ENCODE measurements at regions not wholly inside any gene's neighbourhood (a gene's known extent, or its start where the extent isn't known, plus 50 kb on each side); places are given as distances from the start of the nearest gene placed in this dataset.

- DNase-seq (ENCODE audit: low spot score in 2 of 2, unreplicated experiment in 2 of 2) = no peak
- no peak overlapping the region for H3K27ac Mint-ChIP-seq
- peaks cover 21% of the 10 kb centered on the region for H3K9me3 Mint-ChIP-seq
- no peaks in the 10 kb centered on the region for H3K27me3 Mint-ChIP-seq (ENCODE audit: low read depth)
- H3K4me3 Mint-ChIP-seq = no peak overlapping the region
- peaks cover 16% of the 10 kb centered on the region for H3K4me1 Mint-ChIP-seq
- peaks cover 1% of the 10 kb centered on the region for H3K36me3 Mint-ChIP-seq
- TF ChIP-seq CTCF (IDR thresholded peaks at IDR 0.05; ENCODE audit: unreplicated experiment) = no peak
Observed at GRCh38 chr6:148137652-148138051, 205.0 kb upstream of the SASH1 start.

- Mint-ChIP-seq H3K27me3 (ENCODE audit: low read depth) (no peaks in the 10 kb centered on the region), H3K9me3 (peaks cover 21% of the 10 kb centered on the region), H3K4me1 (peaks cover 16% of the 10 kb centered on the region), H3K27ac (no peak overlapping the region), H3K36me3 (peaks cover 1% of the 10 kb centered on the region), H3K4me3 (no peak overlapping the region)
- no peak for DNase-seq (ENCODE audit: low spot score in 2 of 2, unreplicated experiment in 2 of 2)
- no peak for TF ChIP-seq CTCF (IDR thresholded peaks at IDR 0.05; ENCODE audit: unreplicated experiment)
Observed at GRCh38 chr6:148138573-148138972, 204.1 kb upstream of the SASH1 start.

- DNase-seq (ENCODE audit: low spot score in 2 of 2, unreplicated experiment in 2 of 2) = no peak
- no peak overlapping the region for H3K27ac Mint-ChIP-seq
- H3K36me3 Mint-ChIP-seq = peaks cover 1% of the 10 kb centered on the region
- H3K9me3 Mint-ChIP-seq = peaks cover 21% of the 10 kb centered on the region
- no peak for TF ChIP-seq CTCF (IDR thresholded peaks at IDR 0.05; ENCODE audit: unreplicated experiment)
- H3K27me3 Mint-ChIP-seq (ENCODE audit: low read depth) = no peaks in the 10 kb centered on the region
- H3K4me3 Mint-ChIP-seq = no peak overlapping the region
- no peaks in the 10 kb centered on the region for H3K4me1 Mint-ChIP-seq
Observed at GRCh38 chr6:148140772-148141557, 201.7 kb upstream of the SASH1 start.

DNA sequence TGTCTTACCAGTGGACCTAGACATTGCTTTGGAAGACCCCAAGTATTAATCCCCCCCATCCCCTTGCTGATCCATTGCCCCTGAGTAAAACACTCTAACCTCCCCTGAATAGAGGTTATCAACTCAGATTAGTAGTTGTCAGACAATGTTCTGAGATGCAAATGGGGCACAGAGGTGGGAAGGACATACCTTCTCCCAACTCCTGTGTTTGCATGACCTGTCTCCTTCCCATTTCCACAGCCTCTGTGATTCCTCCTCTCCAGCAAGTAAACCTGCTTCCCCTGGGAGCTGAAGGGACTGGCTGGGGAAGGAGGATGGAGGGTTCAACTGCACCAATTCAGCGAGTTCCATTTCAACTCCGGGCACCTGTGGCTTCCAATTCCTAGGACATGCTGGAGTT, 199.8 kb upstream of the SASH1 start:
- Mint-ChIP-seq H3K27ac (no peak overlapping the region), H3K9me3 (peaks cover 12% of the 10 kb centered on the region), H3K4me3 (no peak overlapping the region), H3K27me3 (ENCODE audit: low read depth) (no peaks in the 10 kb centered on the region), H3K4me1 (peaks cover 6% of the 10 kb centered on the region), H3K36me3 (no peaks in the 10 kb centered on the region)
- no peak for DNase-seq (ENCODE audit: low spot score in 2 of 2, unreplicated experiment in 2 of 2)
- TF ChIP-seq CTCF (IDR thresholded peaks at IDR 0.05; ENCODE audit: unreplicated experiment) = no peak

DNA sequence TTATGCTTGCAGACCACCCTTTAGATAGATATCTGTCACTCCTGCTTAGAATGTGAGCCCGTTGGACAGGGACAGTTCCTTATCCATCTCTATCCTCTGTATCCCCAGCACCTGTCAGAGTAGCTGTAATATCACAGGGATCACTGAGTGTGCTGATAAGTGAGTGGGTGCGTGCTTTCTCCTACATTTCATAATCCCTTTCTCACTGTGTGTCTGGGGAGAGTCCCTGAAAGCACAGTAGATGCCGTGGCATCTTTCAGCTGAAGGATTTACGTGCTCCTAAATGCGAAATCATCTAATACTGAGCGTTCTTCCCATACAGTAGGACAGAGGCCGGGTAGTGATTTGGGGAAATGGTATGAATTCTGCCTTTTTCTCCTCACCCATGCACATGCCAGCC, 198.9 kb upstream of the SASH1 start:
- H3K36me3 Mint-ChIP-seq = no peaks in the 10 kb centered on the region
- no peak overlapping the region for H3K4me3 Mint-ChIP-seq
- peaks cover 6% of the 10 kb centered on the region for H3K4me1 Mint-ChIP-seq
- no peak for TF ChIP-seq CTCF (IDR thresholded peaks at IDR 0.05; ENCODE audit: unreplicated experiment)
- H3K27ac Mint-ChIP-seq = no peak overlapping the region
- no peaks in the 10 kb centered on the region for H3K27me3 Mint-ChIP-seq (ENCODE audit: low read depth)
- DNase-seq (ENCODE audit: low spot score in 2 of 2, unreplicated experiment in 2 of 2) = no peak
- peaks cover 10% of the 10 kb centered on the region for H3K9me3 Mint-ChIP-seq

Data from mesothelial cell of epicardium (in vitro differentiated cells).